DND-41 (cell line): ENCODE measurements at regions not wholly inside any gene's neighbourhood (a gene's known extent, or its start where the extent isn't known, plus 50 kb on each side); places are given as distances from the start of the nearest gene placed in this dataset.
A peak's percentile ranks its signal among the peaks of the same experiment; 100 is the strongest.

Experiments
- EZH2 ChIP-seq: IDR thresholded peaks from 3 replicates; pipeline ENCODE4 v1.6.1; 2012; ENCODE audit warnings: borderline replicate concordance, low read depth, mild to moderate bottlenecking, moderate library complexity, low read length, inconsistent platforms; ENCODE audit not compliant: severe bottlenecking
- TF ChIP-seq, protein P1 (sequence below): IDR thresholded peaks from 2 replicates; pipeline ENCODE4 v1.5.1; 2012; ENCODE audit warnings: borderline replicate concordance, low read length, moderate library complexity, mild to moderate bottlenecking; ENCODE audit not compliant: poor library complexity, severe bottlenecking; ENCODE audit errors: extremely low read depth

DNA sequence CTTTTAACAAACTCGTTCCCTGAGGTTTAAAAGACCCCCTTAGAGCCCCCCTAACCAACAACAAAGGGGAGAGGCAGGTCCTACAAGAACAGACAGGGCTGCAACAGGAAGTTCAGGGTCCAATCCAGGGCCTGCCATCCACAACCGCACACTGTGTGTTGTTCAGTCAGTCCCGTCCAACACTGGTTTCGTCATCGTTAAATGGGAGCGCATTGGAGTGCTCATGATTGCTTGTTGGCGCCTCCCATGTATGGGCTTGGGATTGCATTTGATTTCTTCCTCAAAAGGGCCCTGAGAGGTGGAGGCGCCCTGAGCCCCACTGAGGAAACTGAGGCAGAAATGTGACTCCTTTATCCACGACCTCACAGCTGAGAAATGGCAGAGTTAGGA, 174.1 kb downstream of the MN1 start:
- TF ChIP-seq, protein P1, sequence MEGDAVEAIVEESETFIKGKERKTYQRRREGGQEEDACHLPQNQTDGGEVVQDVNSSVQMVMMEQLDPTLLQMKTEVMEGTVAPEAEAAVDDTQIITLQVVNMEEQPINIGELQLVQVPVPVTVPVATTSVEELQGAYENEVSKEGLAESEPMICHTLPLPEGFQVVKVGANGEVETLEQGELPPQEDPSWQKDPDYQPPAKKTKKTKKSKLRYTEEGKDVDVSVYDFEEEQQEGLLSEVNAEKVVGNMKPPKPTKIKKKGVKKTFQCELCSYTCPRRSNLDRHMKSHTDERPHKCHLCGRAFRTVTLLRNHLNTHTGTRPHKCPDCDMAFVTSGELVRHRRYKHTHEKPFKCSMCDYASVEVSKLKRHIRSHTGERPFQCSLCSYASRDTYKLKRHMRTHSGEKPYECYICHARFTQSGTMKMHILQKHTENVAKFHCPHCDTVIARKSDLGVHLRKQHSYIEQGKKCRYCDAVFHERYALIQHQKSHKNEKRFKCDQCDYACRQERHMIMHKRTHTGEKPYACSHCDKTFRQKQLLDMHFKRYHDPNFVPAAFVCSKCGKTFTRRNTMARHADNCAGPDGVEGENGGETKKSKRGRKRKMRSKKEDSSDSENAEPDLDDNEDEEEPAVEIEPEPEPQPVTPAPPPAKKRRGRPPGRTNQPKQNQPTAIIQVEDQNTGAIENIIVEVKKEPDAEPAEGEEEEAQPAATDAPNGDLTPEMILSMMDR, result peak; percentile 22
- TF ChIP-seq EZH2, result no peak
